ENCODE measurements at regions not wholly inside any gene's neighbourhood (a gene's known extent, or its start where the extent isn't known, plus 50 kb on each side); places are given as distances from the start of the nearest gene placed in this dataset.
"Not testable (repeated sequence)": the region's sequence is repeated elsewhere in the genome, so short reads cannot be mapped to it uniquely, and the experiment has no call there.

GRCh38 chr6:92977018-92977417 lies 442.3 kb downstream of the EPHA7 start:
- intact Hi-C loops (cut with DNase I; ENCODE audit: low total_unique reads), result no loop called here
- DNase-seq (ENCODE audit: low spot score in 2 of 2), result no peak
- 50 to 64% methylated on average over 1 of the region's 1 CpG for WGBS, 2 donors
- no peak for TF ChIP-seq CTCF (IDR thresholded peaks at IDR 0.05)
- no peak for TF ChIP-seq POLR2A (IDR thresholded peaks at IDR 0.05)
- H3K4me3 ChIP-seq (ENCODE audit: low read depth, poor library complexity, severe bottlenecking), result no peak overlapping the region

- no peak for TF ChIP-seq POLR2A (IDR thresholded peaks at IDR 0.05)
- intact Hi-C loops (cut with DNase I; ENCODE audit: low total_unique reads), result no loop called here
- no peak for DNase-seq (ENCODE audit: low spot score in 2 of 2)
- no peak overlapping the region for H3K4me3 ChIP-seq (ENCODE audit: low read depth, poor library complexity, severe bottlenecking)
Measured at GRCh38 chr6:92967362-92967761, 452.0 kb downstream of the EPHA7 start.

- 69% methylated on average over 1 of the region's 1 CpG for WGBS, 2 donors
- TF ChIP-seq POLR2A (IDR thresholded peaks at IDR 0.05), result no peak
- TF ChIP-seq CTCF (IDR thresholded peaks at IDR 0.05), result no peak
- intact Hi-C loops (cut with DNase I; ENCODE audit: low total_unique reads), result no loop called here
- H3K4me3 ChIP-seq (ENCODE audit: low read depth, poor library complexity, severe bottlenecking), result no peak overlapping the region
- no peak for DNase-seq (ENCODE audit: low spot score in 2 of 2)
Measured at GRCh38 chr6:92962846-92963245, 456.5 kb downstream of the EPHA7 start.

GRCh38 chr6:92952111-92952510 lies 467.2 kb downstream of the EPHA7 start:
- intact Hi-C loops (cut with DNase I; ENCODE audit: low total_unique reads); H3K4me3 ChIP-seq (ENCODE audit: low read depth, poor library complexity, severe bottlenecking); DNase-seq (ENCODE audit: low spot score in 2 of 2): not testable (repeated sequence)
- 88 to 90% methylated on average over 6 to 7 of the region's 7 CpGs for WGBS, 2 donors

- WGBS, 2 donors, result 62 to 79% methylated on average over 3 of the region's 3 CpGs
- H3K4me3 ChIP-seq (ENCODE audit: low read depth, poor library complexity, severe bottlenecking), result no peak overlapping the region
- intact Hi-C loops (cut with DNase I; ENCODE audit: low total_unique reads), result no loop called here
- no peak for TF ChIP-seq POLR2A (IDR thresholded peaks at IDR 0.05)
- no peak for TF ChIP-seq CTCF (IDR thresholded peaks at IDR 0.05)
- DNase-seq (ENCODE audit: low spot score in 2 of 2), result no peak
Measured at GRCh38 chr6:92945799-92946198, 473.6 kb downstream of the EPHA7 start.

- intact Hi-C loops (cut with DNase I; ENCODE audit: low total_unique reads), result no loop called here
- 89 to 98% methylated on average over 1 of the region's 1 CpG for WGBS, 2 donors
- DNase-seq (ENCODE audit: low spot score in 2 of 2), result no peak
- no peak overlapping the region for H3K4me3 ChIP-seq (ENCODE audit: low read depth, poor library complexity, severe bottlenecking)
- TF ChIP-seq POLR2A (IDR thresholded peaks at IDR 0.05) (no peak), CTCF (IDR thresholded peaks at IDR 0.05) (no peak)
Measured at GRCh38 chr6:92944132-92944531, 475.2 kb downstream of the EPHA7 start.

- H3K4me3 ChIP-seq (ENCODE audit: low read depth, poor library complexity, severe bottlenecking), result no peak overlapping the region
- TF ChIP-seq POLR2A (IDR thresholded peaks at IDR 0.05) (no peak), CTCF (IDR thresholded peaks at IDR 0.05) (no peak)
- DNase-seq (ENCODE audit: low spot score in 2 of 2), result no peak
- intact Hi-C loops (cut with DNase I; ENCODE audit: low total_unique reads), result loop anchor here (2.0 kb wide), 1 partner anchor 34 kb away; no protein-coding TSS in a partner anchor
Measured at GRCh38 chr6:92942549-92942948, 476.8 kb downstream of the EPHA7 start.
